ENCODE measurements at regions not wholly inside any gene's neighbourhood (a gene's known extent, or its start where the extent isn't known, plus 50 kb on each side); places are given as distances from the start of the nearest gene placed in this dataset.

- H3K4me3 ChIP-seq (replicated peaks in 1 of 2; ENCODE audit: low read depth in 2 of 2, low read length in 2 of 2): no peak overlapping the region
- DNase-seq (ENCODE audit: low read depth in 2 of 2): no peak
- TF ChIP-seq, protein P1, sequence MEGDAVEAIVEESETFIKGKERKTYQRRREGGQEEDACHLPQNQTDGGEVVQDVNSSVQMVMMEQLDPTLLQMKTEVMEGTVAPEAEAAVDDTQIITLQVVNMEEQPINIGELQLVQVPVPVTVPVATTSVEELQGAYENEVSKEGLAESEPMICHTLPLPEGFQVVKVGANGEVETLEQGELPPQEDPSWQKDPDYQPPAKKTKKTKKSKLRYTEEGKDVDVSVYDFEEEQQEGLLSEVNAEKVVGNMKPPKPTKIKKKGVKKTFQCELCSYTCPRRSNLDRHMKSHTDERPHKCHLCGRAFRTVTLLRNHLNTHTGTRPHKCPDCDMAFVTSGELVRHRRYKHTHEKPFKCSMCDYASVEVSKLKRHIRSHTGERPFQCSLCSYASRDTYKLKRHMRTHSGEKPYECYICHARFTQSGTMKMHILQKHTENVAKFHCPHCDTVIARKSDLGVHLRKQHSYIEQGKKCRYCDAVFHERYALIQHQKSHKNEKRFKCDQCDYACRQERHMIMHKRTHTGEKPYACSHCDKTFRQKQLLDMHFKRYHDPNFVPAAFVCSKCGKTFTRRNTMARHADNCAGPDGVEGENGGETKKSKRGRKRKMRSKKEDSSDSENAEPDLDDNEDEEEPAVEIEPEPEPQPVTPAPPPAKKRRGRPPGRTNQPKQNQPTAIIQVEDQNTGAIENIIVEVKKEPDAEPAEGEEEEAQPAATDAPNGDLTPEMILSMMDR (IDR thresholded peaks at IDR 0.05; ENCODE audit: low read depth, low read length): no peak
These were observed 132.2 kb downstream of the AKAIN1 start for GRCh38 chr18:5064841-5065370.

- DNase-seq (ENCODE audit: low read depth in 2 of 2): no peak
- TF ChIP-seq, protein P1 (IDR thresholded peaks at IDR 0.05; ENCODE audit: low read depth, low read length): no peak
- no peak overlapping the region for H3K4me3 ChIP-seq (replicated peaks in 1 of 2; ENCODE audit: low read depth in 2 of 2, low read length in 2 of 2)
These were observed 135.3 kb downstream of the AKAIN1 start for GRCh38 chr18:5061785-5062184.

- DNase-seq (ENCODE audit: low read depth in 2 of 2): no peak
- TF ChIP-seq, protein P1 (IDR thresholded peaks at IDR 0.05; ENCODE audit: low read depth, low read length): no peak
- no peak overlapping the region for H3K4me3 ChIP-seq (replicated peaks in 1 of 2; ENCODE audit: low read depth in 2 of 2, low read length in 2 of 2)
These were observed 136.5 kb downstream of the AKAIN1 start for GRCh38 chr18:5060543-5060942.

DNA sequence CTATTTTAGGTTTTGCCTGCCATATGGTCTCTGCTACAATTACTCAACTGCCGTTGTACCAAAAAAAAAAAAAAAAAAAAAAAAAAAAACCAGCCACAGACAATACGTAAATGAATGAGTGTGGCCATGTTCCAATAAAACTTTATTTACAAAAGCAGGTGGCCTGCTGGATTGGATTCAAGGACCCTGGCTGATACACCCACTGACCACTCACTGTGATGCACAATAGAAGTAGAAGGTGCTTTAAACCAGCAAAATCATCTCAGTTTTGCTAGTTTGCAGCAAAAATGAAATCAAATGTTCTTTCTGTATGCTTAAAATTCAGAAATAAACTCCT is 137.4 kb downstream of the AKAIN1 start:
- TF ChIP-seq, protein P1 (IDR thresholded peaks at IDR 0.05; ENCODE audit: low read depth, low read length): no peak

GRCh38 chr18:5058768-5059695 is 138.0 kb downstream of the AKAIN1 start:
- TF ChIP-seq, protein P1 (IDR thresholded peaks at IDR 0.05; ENCODE audit: low read depth, low read length): no peak
- H3K4me3 ChIP-seq (replicated peaks in 1 of 2; ENCODE audit: low read depth in 2 of 2, low read length in 2 of 2): no peak overlapping the region
- peak in 1 of 2 donors; percentile 2 for DNase-seq (ENCODE audit: low read depth in 2 of 2)

More for the DNA sequence above, 137.4 kb downstream of the AKAIN1 start:
- H3K4me3 ChIP-seq (replicated peaks in 1 of 2; ENCODE audit: low read depth in 2 of 2, low read length in 2 of 2): no peak overlapping the region
- no peak for DNase-seq (ENCODE audit: low read depth in 2 of 2)

DNA sequence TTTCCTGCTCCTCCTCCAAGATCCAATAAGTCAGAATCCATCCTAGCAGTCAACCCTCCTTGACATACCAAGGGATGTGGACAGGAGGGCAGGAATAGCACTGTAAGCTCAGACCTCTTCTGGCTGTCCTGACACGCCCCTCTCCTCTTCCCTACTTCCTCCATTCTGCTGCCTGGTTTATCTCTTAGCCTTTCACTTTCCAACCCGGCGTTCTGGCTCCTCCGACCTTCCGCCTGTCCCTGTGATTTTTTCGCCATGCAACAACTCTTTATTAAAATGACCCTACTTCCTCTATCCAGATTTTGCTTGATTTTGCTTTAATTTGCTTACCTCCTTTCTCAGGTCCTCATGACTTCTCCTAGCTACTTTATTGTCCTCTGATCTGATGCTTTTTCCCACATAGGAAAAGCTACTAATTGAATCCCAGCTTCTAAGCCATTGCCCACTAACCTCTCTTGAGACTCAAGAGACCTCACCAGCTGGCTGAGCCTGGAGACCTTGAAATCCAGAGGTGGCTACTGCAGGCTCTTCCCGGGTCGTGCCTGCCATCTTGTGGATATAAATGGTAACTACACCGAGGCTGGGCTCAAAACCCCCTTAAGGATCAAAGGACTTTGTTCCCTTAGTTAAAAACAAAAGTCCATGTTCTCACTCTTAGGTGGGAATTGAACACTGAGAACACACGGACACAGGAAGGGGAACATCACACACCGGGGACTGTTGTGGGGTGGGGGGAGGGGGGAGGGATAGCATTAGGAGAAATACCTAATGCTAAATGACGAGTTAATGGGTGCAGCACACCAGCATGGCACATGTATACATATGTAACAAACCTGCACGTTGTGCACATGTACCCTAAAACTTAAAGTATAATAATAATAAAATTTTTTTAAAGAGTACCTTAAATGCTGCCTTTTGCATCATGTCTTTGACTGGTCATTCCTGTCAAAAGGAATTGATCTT is 139.4 kb downstream of the AKAIN1 start:
- DNase-seq (ENCODE audit: low read depth in 2 of 2): peak; percentile 67 to 68
- H3K4me3 ChIP-seq (replicated peaks in 1 of 2; ENCODE audit: low read depth in 2 of 2, low read length in 2 of 2): no peak overlapping the region
- TF ChIP-seq, protein P1 (IDR thresholded peaks at IDR 0.05; ENCODE audit: low read depth, low read length): peak; percentile 79

All from cardiac fibroblast (primary cell).